CD8-positive, alpha-beta memory T cell (primary cell): ENCODE measurements at regions not wholly inside any gene's neighbourhood (a gene's known extent, or its start where the extent isn't known, plus 50 kb on each side); places are given as distances from the start of the nearest gene placed in this dataset.
"Not testable (repeated sequence)": the region's sequence is repeated elsewhere in the genome, so short reads cannot be mapped to it uniquely, and the experiment has no call there.

Experiments
- CTCF ChIA-PET: fragments of 350-600 bp; sonication (Branson Sonifier 250); formaldehyde crosslinking; loops from one replicate; lab custom pipeline; 2021; ENCODE audit warnings: antibody characterized with exemption; lab: Charles Lee
- POLR2A ChIA-PET: fragments of 350-600 bp; sonication (Branson Sonifier 250); formaldehyde crosslinking; loops from one replicate; lab custom pipeline; 2021; ENCODE audit warnings: antibody characterized with exemption; lab: Charles Lee
- DNase-seq, 5 donors: peaks; one replicate each; pipeline versions ENCODE4 v3.0.0 to v3.0.0-alpha.2; 2020 to 2022; ENCODE audit warnings: mixed read lengths in 1 of 5
- H3K27ac ChIP-seq: one replicate; pipeline ENCODE4 v1.7.0; 2013; ENCODE audit warnings: low read depth, mild to moderate bottlenecking, low read length, moderate library complexity
- H3K27me3 ChIP-seq: 2 replicates; pipeline ENCODE4 v1.7.0; 2013; ENCODE audit warnings: low read length, mild to moderate bottlenecking; ENCODE audit not compliant: insufficient read depth, poor library complexity, severe bottlenecking
- H3K36me3 ChIP-seq: 2 replicates; pipeline ENCODE4 v1.7.0; 2013; ENCODE audit warnings: mild to moderate bottlenecking, low read length, moderate library complexity; ENCODE audit not compliant: insufficient read depth
- H3K4me1 ChIP-seq: 2 replicates; pipeline ENCODE4 v1.7.0; 2013; ENCODE audit warnings: mild to moderate bottlenecking, low read length, moderate library complexity; ENCODE audit not compliant: insufficient read depth
- H3K4me3 ChIP-seq: 2 replicates; pipeline ENCODE4 v1.7.0; 2013; ENCODE audit warnings: mild to moderate bottlenecking, low read length
- H3K9me3 ChIP-seq: 2 replicates; pipeline ENCODE4 v1.7.0; 2013; ENCODE audit warnings: mild to moderate bottlenecking, low read length
- H3K27ac Mint-ChIP-seq, 8 donors: one replicate each; pipeline ENCODE4 v1.8.0; 2020 to 2021; ENCODE audit warnings: mixed read lengths in 8 of 8, mild to moderate bottlenecking in 6 of 8, inconsistent platforms in 3 of 8, moderate library complexity in 3 of 8
- H3K27me3 Mint-ChIP-seq, 2 donors: one replicate each; pipeline ENCODE4 v1.8.0; 2020 to 2021; ENCODE audit warnings: mixed read lengths in 2 of 2, mild to moderate bottlenecking in 1 of 2, moderate library complexity in 1 of 2
- H3K36me3 Mint-ChIP-seq, 3 donors: one replicate each; pipeline ENCODE4 v1.8.0; 2020 to 2021; ENCODE audit warnings: mixed read lengths in 3 of 3, inconsistent platforms in 1 of 3, mild to moderate bottlenecking in 1 of 3
- H3K4me1 Mint-ChIP-seq, 3 donors: one replicate each; pipeline ENCODE4 v1.8.0; 2020 to 2021; ENCODE audit warnings: mixed read lengths in 3 of 3, inconsistent platforms in 1 of 3, mild to moderate bottlenecking in 1 of 3
- H3K4me3 Mint-ChIP-seq, 7 donors: one replicate each; pipeline ENCODE4 v1.8.0; 2020 to 2021; ENCODE audit warnings: mixed read lengths in 7 of 7, mild to moderate bottlenecking in 6 of 7, moderate library complexity in 4 of 7, inconsistent platforms in 2 of 7
- H3K9me3 Mint-ChIP-seq, 5 donors: one replicate each; pipeline ENCODE4 v1.8.0; 2020 to 2022; ENCODE audit warnings: mixed read lengths in 5 of 5, mild to moderate bottlenecking in 3 of 5, moderate library complexity in 2 of 5, inconsistent platforms in 1 of 5

DNA sequence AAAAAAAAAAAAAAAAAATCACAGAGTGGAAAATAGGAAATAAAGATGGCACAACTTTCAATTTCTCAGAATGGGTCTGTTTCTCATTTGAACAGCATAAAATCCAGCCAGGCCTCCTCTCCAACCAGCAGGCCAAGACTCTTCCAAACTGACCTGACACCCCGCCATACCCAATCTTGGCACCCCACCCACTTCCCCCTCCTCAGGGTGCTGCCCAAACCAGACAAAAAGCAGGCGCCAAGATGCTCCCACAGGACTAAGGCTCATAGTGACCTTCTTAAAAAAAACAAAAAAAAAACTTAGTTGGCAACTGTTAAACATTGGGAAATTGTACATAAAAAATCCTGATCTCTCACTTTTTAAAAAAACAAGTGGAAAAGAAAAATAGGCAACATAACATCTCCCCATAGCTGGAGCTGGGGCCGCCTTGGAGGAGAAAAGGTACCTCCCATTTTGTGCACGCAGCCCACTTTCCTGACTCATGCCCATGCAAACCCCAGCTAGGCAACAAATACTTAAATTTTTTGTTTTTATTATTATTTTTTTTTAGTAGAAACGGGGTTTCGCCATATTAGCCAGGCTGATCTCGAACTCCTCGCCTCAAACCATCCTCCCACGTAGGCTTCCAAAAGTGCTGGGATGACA lies 124.9 kb upstream of the RRN3 start:
- H3K4me3 ChIP-seq, H3K36me3 Mint-ChIP-seq, POLR2A ChIA-PET, H3K27ac ChIP-seq, H3K9me3 ChIP-seq, DNase-seq, H3K27me3 ChIP-seq, H3K4me3 Mint-ChIP-seq, H3K9me3 Mint-ChIP-seq, H3K4me1 ChIP-seq, H3K27me3 Mint-ChIP-seq, H3K4me1 Mint-ChIP-seq, H3K36me3 ChIP-seq, CTCF ChIA-PET, H3K27ac Mint-ChIP-seq: not testable (repeated sequence)

DNA sequence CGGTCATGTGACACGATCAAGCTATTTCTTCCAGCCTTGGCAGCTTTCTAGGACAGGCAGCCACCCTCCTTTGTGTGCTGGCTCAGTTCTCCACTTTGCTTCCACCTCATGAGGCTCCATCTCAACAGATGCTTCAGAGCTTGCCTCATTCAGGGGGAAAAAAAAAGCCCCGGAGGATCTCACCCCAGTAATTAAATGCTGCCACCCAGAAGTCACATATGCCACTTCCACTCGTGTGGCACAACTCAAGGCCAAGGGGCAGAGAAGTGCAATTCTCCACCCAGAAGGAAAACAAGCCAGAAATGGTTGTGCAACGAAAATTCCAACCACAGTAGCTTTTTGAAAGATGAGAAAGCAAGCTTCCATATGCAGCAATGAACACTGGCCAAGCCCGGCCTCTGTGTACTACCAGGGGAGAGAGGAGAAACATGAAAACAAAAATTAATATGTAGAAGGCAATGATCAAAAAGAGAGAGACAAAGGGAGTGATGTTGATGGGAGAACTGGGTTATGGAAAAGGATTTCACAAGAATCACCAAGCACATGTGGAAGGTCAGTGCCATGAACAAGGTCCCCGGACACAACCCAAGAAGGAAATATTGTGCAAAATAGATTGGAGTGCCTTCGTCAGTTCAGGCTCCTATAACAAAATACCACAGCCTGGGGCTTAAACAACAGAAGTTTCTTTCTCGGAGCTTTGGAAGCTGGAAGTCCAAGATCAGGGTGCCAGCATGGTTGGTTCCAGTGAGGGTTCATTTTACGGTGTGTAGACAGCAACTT lies 113.3 kb upstream of the RRN3 start:
- H3K27me3 Mint-ChIP-seq, H3K4me3 ChIP-seq, H3K27ac Mint-ChIP-seq, H3K9me3 Mint-ChIP-seq, H3K27ac ChIP-seq, DNase-seq, CTCF ChIA-PET, H3K36me3 Mint-ChIP-seq, H3K27me3 ChIP-seq, POLR2A ChIA-PET, H3K4me3 Mint-ChIP-seq, H3K9me3 ChIP-seq, H3K4me1 ChIP-seq, H3K36me3 ChIP-seq, H3K4me1 Mint-ChIP-seq: not testable (repeated sequence)

DNA sequence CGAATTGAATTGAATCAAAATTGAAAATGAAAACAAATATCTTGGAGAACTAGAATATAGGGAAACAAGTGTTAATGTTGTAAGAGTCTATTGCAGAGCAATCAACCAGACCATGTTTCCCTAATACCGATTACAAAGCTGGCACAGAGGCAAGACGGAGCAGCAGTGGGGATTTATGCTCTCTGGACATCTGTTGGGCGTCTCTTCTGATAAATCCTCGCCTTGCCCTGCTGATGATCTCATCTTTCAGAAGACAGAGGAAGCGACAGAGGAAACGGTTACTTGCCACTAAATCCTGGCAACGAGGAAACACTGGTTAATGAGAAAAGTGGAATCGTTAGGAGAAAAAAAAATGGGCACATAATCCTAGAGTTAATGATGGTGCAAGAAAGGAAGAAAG lies 112.4 kb upstream of the RRN3 start:
- H3K4me1 Mint-ChIP-seq, H3K4me3 Mint-ChIP-seq, H3K27ac ChIP-seq, H3K36me3 Mint-ChIP-seq, DNase-seq, CTCF ChIA-PET, H3K27me3 ChIP-seq, H3K27me3 Mint-ChIP-seq, H3K9me3 ChIP-seq, POLR2A ChIA-PET, H3K4me3 ChIP-seq, H3K36me3 ChIP-seq, H3K9me3 Mint-ChIP-seq, H3K4me1 ChIP-seq, H3K27ac Mint-ChIP-seq: not testable (repeated sequence)

DNA sequence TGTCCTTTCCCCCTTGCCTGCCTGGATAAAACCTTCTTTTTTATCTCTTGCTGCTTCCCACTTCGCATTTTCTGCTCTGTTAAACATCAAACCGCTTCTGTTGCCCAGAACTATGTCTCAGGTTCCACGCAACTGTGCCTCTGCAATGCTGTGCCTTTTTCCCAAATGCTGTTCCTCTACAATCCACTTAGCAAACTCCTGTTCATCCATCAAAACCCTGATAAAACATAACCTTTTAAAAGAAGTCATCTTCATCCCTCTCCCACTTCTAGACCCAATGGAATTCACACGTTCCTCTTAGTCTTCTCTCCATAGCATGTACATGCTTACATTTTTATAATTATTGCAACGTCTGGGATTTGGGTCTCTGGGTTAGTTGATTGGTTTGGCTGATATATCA lies 111.9 kb upstream of the RRN3 start:
- H3K4me1 Mint-ChIP-seq, H3K4me1 ChIP-seq, H3K27me3 Mint-ChIP-seq, H3K36me3 ChIP-seq, H3K4me3 ChIP-seq, H3K4me3 Mint-ChIP-seq, POLR2A ChIA-PET, DNase-seq, H3K9me3 Mint-ChIP-seq, H3K27me3 ChIP-seq, H3K27ac ChIP-seq, H3K36me3 Mint-ChIP-seq, H3K27ac Mint-ChIP-seq, H3K9me3 ChIP-seq, CTCF ChIA-PET: not testable (repeated sequence)

DNA sequence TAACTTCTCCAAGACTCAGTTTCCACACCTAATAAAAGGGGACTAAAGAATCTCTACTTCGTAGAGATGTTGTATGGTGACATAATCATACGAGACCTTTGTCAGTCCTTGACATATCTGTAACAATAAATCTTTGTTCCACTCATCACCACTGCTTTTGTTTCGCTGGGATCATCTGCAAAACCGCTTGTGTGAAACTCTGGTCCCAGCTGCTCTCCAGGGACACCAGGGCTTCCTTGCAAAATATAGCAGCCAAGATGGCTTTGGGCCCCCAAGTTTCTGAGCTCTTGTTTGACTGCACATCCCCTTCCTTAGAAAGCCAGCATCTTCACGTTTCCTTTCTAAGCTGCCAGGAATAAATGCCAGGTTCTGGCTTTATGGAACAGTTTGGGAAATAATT lies 110.5 kb upstream of the RRN3 start:
- H3K4me3 ChIP-seq, POLR2A ChIA-PET, H3K36me3 Mint-ChIP-seq, H3K27me3 Mint-ChIP-seq, DNase-seq, H3K9me3 ChIP-seq, H3K27me3 ChIP-seq, H3K9me3 Mint-ChIP-seq, H3K4me1 ChIP-seq, H3K36me3 ChIP-seq, H3K4me3 Mint-ChIP-seq, H3K4me1 Mint-ChIP-seq, H3K27ac ChIP-seq, CTCF ChIA-PET, H3K27ac Mint-ChIP-seq: not testable (repeated sequence)

DNA sequence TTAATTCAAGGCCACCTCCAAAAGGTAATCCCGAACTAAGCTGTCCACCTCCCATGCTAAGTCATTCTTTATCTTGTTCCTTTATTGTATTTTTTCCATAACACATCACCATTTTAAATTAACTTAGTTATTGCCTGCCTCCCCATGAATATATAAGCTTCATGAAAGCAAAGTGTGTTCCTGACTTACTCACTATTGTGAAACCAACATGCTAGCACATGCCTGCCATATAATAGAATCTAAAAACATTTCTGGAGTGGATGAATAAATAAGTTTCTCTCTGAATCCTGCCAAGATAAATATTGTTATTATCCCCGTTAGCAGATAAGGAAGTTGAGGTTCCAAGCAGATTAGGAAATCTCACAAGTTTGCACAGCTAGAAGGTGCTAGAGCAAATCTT lies 98.7 kb upstream of the RRN3 start:
- H3K36me3 Mint-ChIP-seq, H3K4me3 ChIP-seq, H3K9me3 Mint-ChIP-seq, H3K27ac Mint-ChIP-seq, H3K27me3 Mint-ChIP-seq, H3K4me1 ChIP-seq, H3K36me3 ChIP-seq, H3K4me3 Mint-ChIP-seq, H3K9me3 ChIP-seq, H3K27ac ChIP-seq, POLR2A ChIA-PET, DNase-seq, CTCF ChIA-PET, H3K27me3 ChIP-seq, H3K4me1 Mint-ChIP-seq: not testable (repeated sequence)

DNA sequence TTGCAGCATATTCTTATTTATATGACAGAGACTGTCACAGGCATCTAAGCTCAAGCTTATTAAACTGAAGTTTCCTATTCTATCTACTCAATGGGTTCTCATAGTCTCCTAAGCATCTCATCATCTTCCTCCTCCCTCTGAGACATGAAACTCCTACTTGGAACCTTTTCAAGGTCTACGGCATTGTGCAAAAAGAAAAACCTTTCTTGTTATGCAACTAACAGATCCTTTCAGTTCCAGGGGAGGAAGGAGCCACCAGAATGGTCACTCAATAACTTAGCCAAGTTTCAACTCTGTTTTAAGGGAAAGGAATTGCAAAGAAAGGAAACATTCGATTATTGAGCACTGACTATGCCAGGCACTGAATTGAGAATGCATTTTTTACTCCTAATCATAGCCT lies 98.1 kb upstream of the RRN3 start:
- H3K36me3 Mint-ChIP-seq, POLR2A ChIA-PET: not testable (repeated sequence)

DNA sequence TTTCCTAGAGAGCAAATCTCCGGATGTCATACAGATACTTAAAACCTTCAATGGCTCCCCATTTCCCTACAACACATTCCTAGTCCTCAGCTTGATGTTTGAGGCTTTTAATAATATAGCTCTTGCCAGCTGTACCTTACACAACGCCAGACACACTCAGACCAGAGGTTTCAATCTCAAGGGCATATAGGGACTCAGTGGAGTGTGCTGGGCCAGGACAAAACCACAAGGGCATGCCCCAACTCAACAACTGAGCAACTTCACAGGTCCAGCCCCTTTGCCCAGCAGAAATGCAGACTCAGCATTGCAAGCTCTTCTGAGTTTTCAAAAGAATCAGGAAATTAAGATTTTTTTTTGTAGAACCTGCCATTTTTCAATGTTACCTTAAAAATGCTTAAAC lies 95.4 kb upstream of the RRN3 start:
- H3K27me3 ChIP-seq, H3K4me1 ChIP-seq, DNase-seq, H3K4me1 Mint-ChIP-seq, CTCF ChIA-PET, H3K27ac Mint-ChIP-seq, H3K36me3 Mint-ChIP-seq, H3K9me3 Mint-ChIP-seq, H3K36me3 ChIP-seq, H3K4me3 ChIP-seq, POLR2A ChIA-PET, H3K9me3 ChIP-seq, H3K4me3 Mint-ChIP-seq, H3K27me3 Mint-ChIP-seq, H3K27ac ChIP-seq: not testable (repeated sequence)

More for the DNA sequence above, 98.1 kb upstream of the RRN3 start:
- H3K27me3 ChIP-seq, CTCF ChIA-PET, H3K4me1 ChIP-seq, H3K4me3 ChIP-seq, H3K4me3 Mint-ChIP-seq, H3K36me3 ChIP-seq, H3K9me3 ChIP-seq, H3K4me1 Mint-ChIP-seq, H3K9me3 Mint-ChIP-seq, H3K27ac ChIP-seq, H3K27me3 Mint-ChIP-seq, DNase-seq, H3K27ac Mint-ChIP-seq: not testable (repeated sequence)
